ENCODE measurements at regions not wholly inside any gene's neighbourhood (a gene's known extent, or its start where the extent isn't known, plus 50 kb on each side); places are given as distances from the start of the nearest gene placed in this dataset.
A peak's percentile ranks its signal among the peaks of the same experiment; 100 is the strongest.

DNA sequence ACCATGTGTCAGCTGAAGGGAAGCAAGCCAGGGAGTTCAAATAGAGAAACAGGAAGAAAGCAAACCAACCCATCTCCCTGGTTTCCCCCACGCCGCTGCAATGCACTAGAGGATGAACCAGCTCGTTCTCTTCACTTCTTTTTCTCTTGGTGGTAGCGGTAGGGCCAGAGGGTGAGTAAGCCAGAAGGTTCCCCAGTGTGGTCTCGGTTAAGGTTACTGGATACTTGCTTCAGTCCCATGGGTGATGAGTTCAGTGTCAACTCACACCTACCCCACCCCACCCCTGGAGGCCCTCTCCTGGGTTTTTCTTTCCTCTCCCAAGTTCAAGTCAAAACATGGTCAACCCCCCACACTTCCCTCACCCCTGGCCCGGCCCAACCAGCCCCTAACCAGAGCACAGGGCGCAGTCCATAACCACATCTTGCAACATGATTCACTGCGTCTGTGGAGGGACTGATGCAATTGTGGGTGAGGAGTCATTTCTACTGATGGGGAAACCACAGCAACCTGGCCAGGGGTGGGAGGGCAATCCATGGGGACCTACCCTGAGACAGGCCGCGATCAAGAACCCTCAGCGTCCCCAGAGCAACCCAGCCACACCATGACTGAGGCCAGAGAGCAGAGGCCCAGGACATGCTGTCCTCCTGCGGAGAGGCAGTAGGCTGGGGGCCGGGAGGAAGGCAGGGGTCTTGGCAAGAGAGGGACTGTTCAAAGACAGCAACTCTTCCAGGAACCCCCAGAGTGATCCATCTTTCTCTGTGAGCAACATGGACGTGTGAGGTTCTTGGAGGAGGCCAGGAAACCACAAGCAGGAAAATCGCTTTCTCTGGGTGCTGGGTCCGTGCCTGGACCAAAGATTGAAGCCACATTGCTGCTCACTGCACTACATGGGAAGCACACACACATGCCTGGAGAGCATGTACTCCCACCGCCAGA is 276.6 kb downstream of the UACA start (continued):
- TF ChIP-seq PML (IDR thresholded peaks at IDR 0.05; ENCODE audit: low read length) (no peak), IKZF1 (conservative IDR thresholded peaks at IDR 0.05) (peak; percentile 92), ZNF207 (IDR thresholded peaks at IDR 0.05; ENCODE audit: borderline replicate concordance) (no peak), IKZF2 (IDR thresholded peaks at IDR 0.05) (peak; percentile 95), GABPA (IDR thresholded peaks at IDR 0.05; ENCODE audit: low read depth) (0 out of 2 replicates have a peak, but pooled peaks have one; percentile 51), SMAD1 (IDR thresholded peaks at IDR 0.05; ENCODE audit: low read depth, partially characterized antibody) (no peak), HCFC1 (IDR thresholded peaks at IDR 0.05; ENCODE audit: low read length) (no peak), POU2F2 (IDR thresholded peaks at IDR 0.05; ENCODE audit: borderline replicate concordance, low read depth, low read length) (0 out of 3 replicates have a peak, but pooled peaks have one; percentile 49)
- TF ChIP-seq, protein P1, sequence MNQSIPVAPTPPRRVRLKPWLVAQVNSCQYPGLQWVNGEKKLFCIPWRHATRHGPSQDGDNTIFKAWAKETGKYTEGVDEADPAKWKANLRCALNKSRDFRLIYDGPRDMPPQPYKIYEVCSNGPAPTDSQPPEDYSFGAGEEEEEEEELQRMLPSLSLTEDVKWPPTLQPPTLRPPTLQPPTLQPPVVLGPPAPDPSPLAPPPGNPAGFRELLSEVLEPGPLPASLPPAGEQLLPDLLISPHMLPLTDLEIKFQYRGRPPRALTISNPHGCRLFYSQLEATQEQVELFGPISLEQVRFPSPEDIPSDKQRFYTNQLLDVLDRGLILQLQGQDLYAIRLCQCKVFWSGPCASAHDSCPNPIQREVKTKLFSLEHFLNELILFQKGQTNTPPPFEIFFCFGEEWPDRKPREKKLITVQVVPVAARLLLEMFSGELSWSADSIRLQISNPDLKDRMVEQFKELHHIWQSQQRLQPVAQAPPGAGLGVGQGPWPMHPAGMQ (IDR thresholded peaks at IDR 0.05; ENCODE audit: borderline replicate concordance) = no peak

GRCh38 chr15:70486012-70486411 is 277.3 kb downstream of the UACA start:
- FAIRE-seq (no peak), DNase-seq (ENCODE audit: low read depth, low spot score) (no peak), ATAC-seq (no peak)
- no peak overlapping the region for H2AFZ ChIP-seq (ENCODE audit: control insufficient read depth, low read depth, low read length)
- ChIA-PET POLR2A (interaction anchor here (0.6 to 0.9 kb wide), 2 partner anchors 19 to 22 kb away, joined by 3 read pairs; no protein-coding TSS in a partner anchor), CTCF (interaction anchor here (0.8 to 4.6 kb wide), 8 partner anchors 11 to 1010 kb away, joined by 3 to 52 read pairs (median 3); no protein-coding TSS in a partner anchor), SMC1A (ENCODE audit: uncharacterized antibody, unreplicated experiment) (interaction anchor here (0.7 to 5.4 kb wide), 10 partner anchors 10 to 1017 kb away, joined by 3 to 46 read pairs (median 3); no protein-coding TSS in a partner anchor), RAD21 (ENCODE audit: unreplicated experiment) (interaction anchor here (0.8 to 1.9 kb wide), 7 partner anchors 14 to 731 kb away, joined by 4 to 15 read pairs (median 4); no protein-coding TSS in a partner anchor)
- BruUV-seq (replicated peaks) = no TSS peak
- intact Hi-C loops (cut with micrococcal nuclease; ENCODE audit: unreplicated experiment) = loop anchor here (2.0 to 10.0 kb wide), 6 partner anchors 23 to 909 kb away; no protein-coding TSS in a partner anchor
- WGBS (ENCODE audit: insufficient coverage, insufficient replicate concordance, low lambda C conversion rate, missing lambda C conversion rate) = 58% methylated on average over 2 of the region's 2 CpGs
- H3K9ac ChIP-seq (ENCODE audit: control insufficient read depth, insufficient read depth, low read length) = no peak overlapping the region
- TF ChIP-seq, protein P2, sequence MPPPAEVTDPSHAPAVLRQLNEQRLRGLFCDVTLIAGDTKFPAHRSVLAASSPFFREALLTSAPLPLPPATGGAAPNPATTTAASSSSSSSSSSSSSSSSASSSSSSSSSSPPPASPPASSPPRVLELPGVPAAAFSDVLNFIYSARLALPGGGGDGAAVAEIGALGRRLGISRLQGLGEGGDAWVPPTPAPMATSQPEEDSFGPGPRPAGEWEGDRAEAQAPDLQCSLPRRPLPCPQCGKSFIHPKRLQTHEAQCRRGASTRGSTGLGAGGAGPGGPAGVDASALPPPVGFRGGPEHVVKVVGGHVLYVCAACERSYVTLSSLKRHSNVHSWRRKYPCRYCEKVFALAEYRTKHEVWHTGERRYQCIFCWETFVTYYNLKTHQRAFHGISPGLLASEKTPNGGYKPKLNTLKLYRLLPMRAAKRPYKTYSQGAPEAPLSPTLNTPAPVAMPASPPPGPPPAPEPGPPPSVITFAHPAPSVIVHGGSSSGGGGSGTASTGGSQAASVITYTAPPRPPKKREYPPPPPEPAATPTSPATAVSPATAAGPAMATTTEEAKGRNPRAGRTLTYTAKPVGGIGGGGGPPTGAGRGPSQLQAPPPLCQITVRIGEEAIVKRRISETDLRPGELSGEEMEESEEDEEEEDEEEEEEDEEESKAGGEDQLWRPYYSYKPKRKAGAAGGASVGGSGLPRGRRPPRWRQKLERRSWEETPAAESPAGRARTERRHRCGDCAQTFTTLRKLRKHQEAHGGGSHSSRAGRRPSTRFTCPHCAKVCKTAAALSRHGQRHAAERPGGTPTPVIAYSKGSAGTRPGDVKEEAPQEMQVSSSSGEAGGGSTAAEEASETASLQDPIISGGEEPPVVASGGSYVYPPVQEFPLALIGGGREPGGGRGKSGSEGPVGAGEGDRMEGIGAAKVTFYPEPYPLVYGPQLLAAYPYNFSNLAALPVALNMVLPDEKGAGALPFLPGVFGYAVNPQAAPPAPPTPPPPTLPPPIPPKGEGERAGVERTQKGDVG (CRISPR knock-in tag; IDR thresholded peaks at IDR 0.05) = no peak
- TF ChIP-seq POLR2AphosphoS2 (IDR thresholded peaks at IDR 0.05; ENCODE audit: low read depth, low read length) (no peak), TCF12 (IDR thresholded peaks at IDR 0.05; ENCODE audit: low read depth, low read length) (no peak), ESRRA (IDR thresholded peaks at IDR 0.05; ENCODE audit: low read length) (no peak), RAD51 (IDR thresholded peaks at IDR 0.05) (no peak), POLR2AphosphoS5 (IDR thresholded peaks at IDR 0.05; ENCODE audit: low read length) (no peak), BCL11A (IDR thresholded peaks at IDR 0.05; ENCODE audit: low read depth, low read length) (no peak), CHD2 (IDR thresholded peaks at IDR 0.05; ENCODE audit: borderline replicate concordance, low read depth, low read length) (no peak)
- H3K9me3 ChIP-seq (replicated peaks; ENCODE audit: control insufficient read depth, insufficient read depth, low read length) = no peaks in the 10 kb centered on the region; the same call in 2 of the 3 replicates
- no peaks in the 10 kb centered on the region; a peak in 1 of 4 replicates for H3K27me3 ChIP-seq (replicated peaks in 1 of 2; ENCODE audit: control insufficient read depth in 2 of 2, insufficient read depth in 2 of 2, low read length in 1 of 2)
- 0 out of 2 replicates have a peak overlapping the region, but pooled peaks have one; percentile 4 for H3K27ac ChIP-seq (ENCODE audit: control insufficient read depth, insufficient read depth)
- H3K4me1 ChIP-seq (ENCODE audit: control insufficient read depth, insufficient read depth, low read length) = peaks cover 30% of the 10 kb centered on the region
- in situ Hi-C loops (cut with MboI) = loop anchor here (5.0 kb wide), 2 partner anchors 729 to 1019 kb away; no protein-coding TSS in a partner anchor
- no peaks in the 10 kb centered on the region for H4K20me1 ChIP-seq (ENCODE audit: control insufficient read depth, insufficient read depth)
- no peak overlapping the region for H3K4me3 ChIP-seq
- H3K36me3 ChIP-seq (ENCODE audit: control insufficient read depth in 2 of 2, insufficient read depth in 2 of 2, low read length in 1 of 2) = no peaks in the 10 kb centered on the region
- H3K79me2 ChIP-seq (ENCODE audit: control insufficient read depth, insufficient read depth, low read length) = no peaks in the 10 kb centered on the region
- H3K4me2 ChIP-seq (ENCODE audit: control insufficient read depth, insufficient read depth) = peak overlapping the region; percentile 28; the same call in 1 of the 2 replicates
